22Rv1 (cell line): ENCODE measurements at regions not wholly inside any gene's neighbourhood (a gene's known extent, or its start where the extent isn't known, plus 50 kb on each side); places are given as distances from the start of the nearest gene placed in this dataset.
"Not testable (repeated sequence)": the region's sequence is repeated elsewhere in the genome, so short reads cannot be mapped to it uniquely, and the experiment has no call there.

Experiments used
- H3K27ac ChIP-seq: fragments of 450-650 bp; 2 replicates; pipeline ENCODE4 v1.5.1; 2017
- ZFX ChIP-seq: fragments of 450-650 bp; IDR thresholded peaks from 2 replicates; pipeline ENCODE4 v1.6.1; 2017; ENCODE audit warnings: antibody characterized with exemption, borderline replicate concordance
- TF ChIP-seq, protein P1 (sequence below): fragments of 450-650 bp; IDR thresholded peaks from 2 replicates; pipeline ENCODE4 v1.5.1; 2017; ENCODE audit warnings: mild to moderate bottlenecking

DNA sequence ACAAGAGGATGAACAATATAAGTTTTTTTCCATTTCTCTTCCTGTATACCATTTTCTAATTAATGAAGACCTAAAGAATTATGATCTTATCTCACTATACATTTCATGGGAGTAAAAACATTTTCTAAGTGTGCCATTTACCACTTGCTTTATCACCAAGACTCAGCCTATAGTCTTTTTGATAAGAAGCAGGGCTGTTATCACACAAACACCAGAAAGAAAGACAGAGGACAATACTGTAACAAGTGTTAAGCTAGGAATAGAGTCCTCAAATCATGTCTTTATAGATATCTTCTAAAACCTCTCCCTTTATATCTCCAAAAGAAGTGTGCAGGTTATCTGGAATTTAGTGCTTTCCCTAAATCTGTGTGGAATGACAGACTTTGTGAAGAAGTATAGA, 119.7 kb downstream of the FAM174A start:
- no peak overlapping the region for H3K27ac ChIP-seq
- TF ChIP-seq ZFX: no peak
- TF ChIP-seq, protein P1, sequence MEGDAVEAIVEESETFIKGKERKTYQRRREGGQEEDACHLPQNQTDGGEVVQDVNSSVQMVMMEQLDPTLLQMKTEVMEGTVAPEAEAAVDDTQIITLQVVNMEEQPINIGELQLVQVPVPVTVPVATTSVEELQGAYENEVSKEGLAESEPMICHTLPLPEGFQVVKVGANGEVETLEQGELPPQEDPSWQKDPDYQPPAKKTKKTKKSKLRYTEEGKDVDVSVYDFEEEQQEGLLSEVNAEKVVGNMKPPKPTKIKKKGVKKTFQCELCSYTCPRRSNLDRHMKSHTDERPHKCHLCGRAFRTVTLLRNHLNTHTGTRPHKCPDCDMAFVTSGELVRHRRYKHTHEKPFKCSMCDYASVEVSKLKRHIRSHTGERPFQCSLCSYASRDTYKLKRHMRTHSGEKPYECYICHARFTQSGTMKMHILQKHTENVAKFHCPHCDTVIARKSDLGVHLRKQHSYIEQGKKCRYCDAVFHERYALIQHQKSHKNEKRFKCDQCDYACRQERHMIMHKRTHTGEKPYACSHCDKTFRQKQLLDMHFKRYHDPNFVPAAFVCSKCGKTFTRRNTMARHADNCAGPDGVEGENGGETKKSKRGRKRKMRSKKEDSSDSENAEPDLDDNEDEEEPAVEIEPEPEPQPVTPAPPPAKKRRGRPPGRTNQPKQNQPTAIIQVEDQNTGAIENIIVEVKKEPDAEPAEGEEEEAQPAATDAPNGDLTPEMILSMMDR: no peak

DNA sequence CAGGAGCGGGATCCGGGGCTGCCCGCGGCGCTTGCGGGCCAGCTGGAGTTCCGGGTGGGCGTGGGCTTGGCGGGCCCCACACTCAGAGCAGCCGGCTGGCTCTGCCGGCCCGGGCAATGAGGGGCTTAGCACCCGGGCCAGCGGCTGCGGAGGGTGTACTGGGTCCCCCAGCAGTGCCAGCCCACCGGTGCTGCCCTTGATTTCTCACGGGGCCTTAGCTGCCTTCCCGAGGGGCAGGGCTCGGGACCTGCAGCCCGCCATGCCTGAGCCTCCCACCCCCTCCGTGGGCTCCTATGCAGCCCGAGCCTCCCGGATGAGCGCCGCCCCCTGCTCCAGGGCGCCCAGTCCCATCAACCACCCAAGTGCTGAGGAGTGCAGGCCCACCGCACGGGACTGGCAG, 121.6 kb downstream of the FAM174A start:
- H3K27ac ChIP-seq: not testable (repeated sequence)

DNA sequence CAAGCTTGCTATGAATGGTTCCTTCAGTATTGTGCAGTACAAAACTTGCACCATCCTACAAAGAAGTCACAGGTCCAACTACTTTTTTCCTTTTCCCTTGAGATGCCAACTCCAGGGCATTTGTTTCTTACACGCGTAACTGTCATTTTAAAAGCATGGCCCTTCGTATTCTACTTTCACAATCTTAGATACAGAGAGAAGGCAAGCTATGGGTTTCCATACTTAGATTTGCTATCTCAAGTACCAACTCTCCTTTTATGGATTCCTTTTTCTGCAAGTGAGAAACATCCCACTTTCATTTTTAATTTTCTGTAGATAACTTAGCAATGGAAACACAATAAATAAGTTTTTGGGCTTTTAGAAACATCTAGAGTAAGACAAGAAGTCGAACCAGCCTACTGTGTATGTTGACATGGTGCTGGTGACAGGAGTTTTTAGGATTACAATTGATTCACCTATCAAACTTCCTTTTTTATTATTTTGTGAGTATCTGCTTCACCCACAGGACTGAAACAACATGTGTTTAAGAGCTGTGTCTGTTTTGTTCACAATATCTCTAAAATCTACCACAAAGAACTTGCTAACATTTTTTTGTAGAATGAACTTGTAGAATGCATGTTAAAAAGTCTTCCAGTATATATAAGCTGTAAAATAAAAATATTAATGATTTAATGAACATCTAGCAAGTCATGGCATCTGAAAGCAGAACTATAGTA, 124.1 kb downstream of the FAM174A start:
- H3K27ac ChIP-seq: no peak overlapping the region
- no peak for TF ChIP-seq ZFX
- TF ChIP-seq, protein P1: no peak

DNA sequence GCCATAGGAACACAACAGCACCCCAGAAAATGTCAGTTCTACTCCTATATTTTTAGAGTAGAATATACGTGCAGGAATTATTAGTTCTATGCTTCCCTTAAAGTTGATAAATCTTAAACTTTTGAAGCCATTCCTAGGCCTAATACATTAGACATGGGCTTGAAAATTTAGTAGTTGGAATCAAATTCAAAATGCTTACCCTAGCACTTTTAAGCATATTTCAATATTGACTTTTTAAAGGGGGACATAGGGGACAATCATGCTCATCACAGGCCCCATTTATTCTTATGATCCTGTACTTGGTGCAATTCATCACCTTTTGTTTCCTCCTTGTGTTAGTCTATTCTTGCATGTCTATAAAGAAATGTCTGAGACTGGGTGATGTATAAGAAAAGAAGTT, 129.0 kb downstream of the FAM174A start:
- H3K27ac ChIP-seq: no peak overlapping the region
- TF ChIP-seq, protein P1: no peak

DNA sequence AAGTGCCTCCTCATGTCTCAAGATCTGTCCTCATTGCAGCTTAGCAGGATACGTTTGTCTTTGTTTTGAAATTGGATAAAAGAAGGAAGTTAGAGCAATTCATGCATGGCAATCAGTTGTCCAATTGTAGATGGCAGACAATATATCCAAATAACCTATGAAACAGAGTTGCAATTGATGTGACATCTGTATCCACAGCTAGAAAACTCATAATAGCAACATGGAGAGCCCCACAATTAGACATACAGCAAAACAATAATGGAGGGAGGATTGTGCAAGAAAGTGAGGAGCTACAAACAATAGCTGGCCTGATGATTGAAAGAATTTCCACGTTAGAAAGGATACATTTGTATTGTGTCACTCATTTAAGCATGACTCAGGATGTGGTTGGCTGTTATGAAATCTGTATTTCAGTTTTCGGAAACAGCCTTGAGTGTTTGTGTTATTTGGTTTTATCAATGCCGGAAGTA, 132.0 kb downstream of the FAM174A start:
- TF ChIP-seq ZFX: no peak
- TF ChIP-seq, protein P1: no peak
- H3K27ac ChIP-seq: no peak overlapping the region

DNA sequence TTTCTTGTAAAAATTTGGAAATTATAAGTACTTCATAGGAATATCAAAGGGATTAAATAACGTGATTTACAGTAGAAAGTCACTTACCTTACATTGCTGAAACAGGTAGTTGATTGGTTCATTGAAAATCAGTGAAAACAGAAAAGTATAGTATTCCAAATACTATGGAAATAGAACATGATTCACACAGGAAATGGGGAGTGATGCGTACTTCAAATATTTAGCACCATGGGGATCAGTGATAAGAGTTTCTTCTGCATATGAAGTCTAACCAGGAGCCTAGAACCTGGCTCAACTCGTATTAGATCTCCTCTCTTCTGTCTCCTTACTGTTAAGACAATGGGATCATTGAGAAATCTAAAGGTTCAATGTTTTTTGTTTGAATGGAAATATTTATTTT, 133.3 kb downstream of the FAM174A start:
- H3K27ac ChIP-seq: no peak overlapping the region
- TF ChIP-seq, protein P1: no peak
- TF ChIP-seq ZFX: no peak

DNA sequence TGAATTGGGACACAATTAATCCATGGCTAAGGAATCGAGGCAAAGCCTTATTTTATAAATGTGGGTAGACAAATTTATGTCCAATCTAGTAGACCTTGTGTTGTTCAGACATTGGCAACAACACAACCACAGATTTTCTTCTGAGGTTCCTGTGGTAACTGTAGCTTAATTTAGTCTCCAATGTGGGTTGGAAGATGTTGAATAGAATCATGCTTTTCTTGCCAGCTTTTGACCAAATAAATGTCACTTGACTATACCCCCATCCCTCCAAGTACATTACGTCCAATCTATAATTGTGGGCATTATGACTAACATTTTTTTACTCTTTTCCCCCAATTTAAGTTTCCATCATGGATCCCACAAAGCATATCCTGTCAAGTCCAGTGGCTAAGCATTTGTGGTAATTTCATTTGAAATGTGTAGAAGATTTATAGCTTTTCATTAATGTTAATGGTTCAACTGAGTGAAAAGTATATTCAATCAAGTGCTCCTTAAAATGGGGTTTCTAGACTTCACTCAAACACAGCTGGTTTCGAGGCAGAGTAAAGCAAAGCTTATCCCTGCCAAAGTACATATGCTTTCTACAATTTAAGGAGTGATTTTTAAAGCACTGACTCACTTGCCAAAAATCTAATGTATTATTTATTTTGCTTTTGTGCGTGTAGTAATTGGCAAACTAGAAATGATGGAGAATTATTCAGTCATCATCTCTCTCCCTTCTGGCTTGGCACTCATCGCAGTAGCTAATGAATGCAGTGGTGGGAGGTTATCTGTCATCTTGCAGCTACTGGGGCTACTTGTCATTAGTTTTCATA, 141.8 kb downstream of the FAM174A start:
- no peak overlapping the region for H3K27ac ChIP-seq

More for the DNA sequence above, 141.8 kb downstream of the FAM174A start:
- TF ChIP-seq, protein P1: no peak
- no peak for TF ChIP-seq ZFX
